ENCODE measurements at regions not wholly inside any gene's neighbourhood (a gene's known extent, or its start where the extent isn't known, plus 50 kb on each side); places are given as distances from the start of the nearest gene placed in this dataset.

GRCh38 chr1:219664310-219665029 lies 51.6 kb upstream of the ZC3H11B start:
- no peak overlapping the region for H3K9ac ChIP-seq (ENCODE audit: low read length)
- TF ChIP-seq EZH2phosphoT487 (IDR thresholded peaks at IDR 0.05; ENCODE audit: low read length), result no peak
- H3K36me3 ChIP-seq (replicated peaks; ENCODE audit: insufficient read depth, low read length), result no peaks in the 10 kb centered on the region
- no peaks in the 10 kb centered on the region for H4K20me1 ChIP-seq (ENCODE audit: insufficient read depth, low read length)
- H3K4me1 ChIP-seq (ENCODE audit: low read length), result no peaks in the 10 kb centered on the region
- no peak overlapping the region for H2AFZ ChIP-seq (ENCODE audit: low read length)
- H3K4me2 ChIP-seq (ENCODE audit: low read depth, low read length), result no peak overlapping the region
- no peak overlapping the region for H3K27ac ChIP-seq (ENCODE audit: low read length)
- no peaks in the 10 kb centered on the region for H3K27me3 ChIP-seq (replicated peaks; ENCODE audit: insufficient read depth, low read length)
- no peaks in the 10 kb centered on the region for H3F3A ChIP-seq (ENCODE audit: insufficient read depth, low read length)
- no peak for DNase-seq
- no peak overlapping the region for H3K4me3 ChIP-seq (ENCODE audit: low read length)
- no peaks in the 10 kb centered on the region for H3K9me2 ChIP-seq (replicated peaks; ENCODE audit: insufficient read depth, low read length)
- no peaks in the 10 kb centered on the region for H3K79me2 ChIP-seq (ENCODE audit: low read length)
- no peaks in the 10 kb centered on the region for H3K9me3 ChIP-seq (replicated peaks; ENCODE audit: insufficient read depth, low read length)

Measured in MM.1S (cell line).